ENCODE measurements at regions not wholly inside any gene's neighbourhood (a gene's known extent, or its start where the extent isn't known, plus 50 kb on each side); places are given as distances from the start of the nearest gene placed in this dataset.

GRCh38 chr9:26335116-26335515, 557.5 kb downstream of the CAAP1 start:
- ATAC-seq (ENCODE audit: insufficient read depth, low FRiP score): no peak
- Histone ChIP-seq H3K4me3 (no peak overlapping the region), H3K9me3 (ENCODE audit: control insufficient read depth in 4 of 4, insufficient read depth in 3 of 4, low read length in 3 of 4) (no peaks in the 10 kb centered on the region), H3K9ac (ENCODE audit: insufficient read depth in 1 of 2, low read length in 2 of 2) (no peak overlapping the region), H3K27ac (ENCODE audit: low read depth in 1 of 2, low read length in 1 of 2) (no peak overlapping the region), H3K4me1 (ENCODE audit: control insufficient read depth in 5 of 5, insufficient read depth in 5 of 5, low read length in 5 of 5) (peaks cover 0 to 5% (median 0%) of the 10 kb centered on the region in 5 donors), H3K36me3 (ENCODE audit: control insufficient read depth in 4 of 4, insufficient read depth in 4 of 4, low read length in 4 of 4) (no peaks in the 10 kb centered on the region), H3K27me3 (ENCODE audit: control insufficient read depth in 3 of 3, insufficient read depth in 3 of 3, low read length in 2 of 3) (no peaks in the 10 kb centered on the region)
- WGBS, 2 donors: 81 to 91% methylated on average over 2 of the region's 2 CpGs
- TF ChIP-seq, protein P1, sequence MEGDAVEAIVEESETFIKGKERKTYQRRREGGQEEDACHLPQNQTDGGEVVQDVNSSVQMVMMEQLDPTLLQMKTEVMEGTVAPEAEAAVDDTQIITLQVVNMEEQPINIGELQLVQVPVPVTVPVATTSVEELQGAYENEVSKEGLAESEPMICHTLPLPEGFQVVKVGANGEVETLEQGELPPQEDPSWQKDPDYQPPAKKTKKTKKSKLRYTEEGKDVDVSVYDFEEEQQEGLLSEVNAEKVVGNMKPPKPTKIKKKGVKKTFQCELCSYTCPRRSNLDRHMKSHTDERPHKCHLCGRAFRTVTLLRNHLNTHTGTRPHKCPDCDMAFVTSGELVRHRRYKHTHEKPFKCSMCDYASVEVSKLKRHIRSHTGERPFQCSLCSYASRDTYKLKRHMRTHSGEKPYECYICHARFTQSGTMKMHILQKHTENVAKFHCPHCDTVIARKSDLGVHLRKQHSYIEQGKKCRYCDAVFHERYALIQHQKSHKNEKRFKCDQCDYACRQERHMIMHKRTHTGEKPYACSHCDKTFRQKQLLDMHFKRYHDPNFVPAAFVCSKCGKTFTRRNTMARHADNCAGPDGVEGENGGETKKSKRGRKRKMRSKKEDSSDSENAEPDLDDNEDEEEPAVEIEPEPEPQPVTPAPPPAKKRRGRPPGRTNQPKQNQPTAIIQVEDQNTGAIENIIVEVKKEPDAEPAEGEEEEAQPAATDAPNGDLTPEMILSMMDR (IDR thresholded peaks at IDR 0.05; ENCODE audit: control extremely low read depth, extremely low read depth): no peak
- no peak for DNase-seq

GRCh38 chr9:26334706-26335105, 557.9 kb downstream of the CAAP1 start:
- H3K27ac ChIP-seq (ENCODE audit: low read depth in 1 of 2, low read length in 1 of 2): no peak overlapping the region
- H3K4me3 ChIP-seq: no peak overlapping the region
- H3K4me1 ChIP-seq (ENCODE audit: control insufficient read depth in 5 of 5, insufficient read depth in 5 of 5, low read length in 5 of 5): peaks cover 0 to 5% (median 0%) of the 10 kb centered on the region in 5 donors
- no peak overlapping the region for H3K9ac ChIP-seq (ENCODE audit: insufficient read depth in 1 of 2, low read length in 2 of 2)
- no peaks in the 10 kb centered on the region for H3K36me3 ChIP-seq (ENCODE audit: control insufficient read depth in 4 of 4, insufficient read depth in 4 of 4, low read length in 4 of 4)
- no peaks in the 10 kb centered on the region for H3K9me3 ChIP-seq (ENCODE audit: control insufficient read depth in 4 of 4, insufficient read depth in 3 of 4, low read length in 3 of 4)
- no peaks in the 10 kb centered on the region for H3K27me3 ChIP-seq (ENCODE audit: control insufficient read depth in 3 of 3, insufficient read depth in 3 of 3, low read length in 2 of 3)
- no peak for DNase-seq
- 89 to 93% methylated on average over 4 of the region's 4 CpGs for WGBS, 2 donors
- TF ChIP-seq, protein P1 (IDR thresholded peaks at IDR 0.05; ENCODE audit: control extremely low read depth, extremely low read depth): no peak
- ATAC-seq (ENCODE audit: insufficient read depth, low FRiP score): no peak

DNA sequence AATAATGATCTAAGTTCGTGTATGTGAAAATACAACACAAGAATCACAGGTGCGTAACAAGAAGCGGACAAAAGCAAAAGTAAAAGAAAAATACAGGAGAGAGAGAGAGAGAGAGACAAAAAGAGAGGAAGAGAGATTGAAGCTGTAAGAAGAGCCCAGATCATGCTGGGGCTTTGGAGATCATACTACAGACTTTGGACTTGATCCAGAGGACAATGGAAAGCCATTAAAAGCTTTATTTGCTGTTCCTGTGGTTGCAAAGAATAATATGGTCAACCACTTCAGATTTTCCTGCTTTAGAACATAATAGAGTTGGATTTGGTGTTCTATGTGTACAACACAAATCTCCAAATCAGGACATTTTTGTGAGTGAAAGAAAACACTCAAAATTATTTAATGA, 561.4 kb downstream of the CAAP1 start:
- DNase-seq (no peak), ATAC-seq (ENCODE audit: insufficient read depth, low FRiP score) (no peak)
- Histone ChIP-seq H3K27me3 (ENCODE audit: control insufficient read depth in 3 of 3, insufficient read depth in 3 of 3, low read length in 2 of 3) (no peaks in the 10 kb centered on the region), H3K27ac (ENCODE audit: low read depth in 1 of 2, low read length in 1 of 2) (no peak overlapping the region), H3K36me3 (ENCODE audit: control insufficient read depth in 4 of 4, insufficient read depth in 4 of 4, low read length in 4 of 4) (no peaks in the 10 kb centered on the region), H3K9me3 (ENCODE audit: control insufficient read depth in 4 of 4, insufficient read depth in 3 of 4, low read length in 3 of 4) (no peaks in the 10 kb centered on the region), H3K4me1 (ENCODE audit: control insufficient read depth in 5 of 5, insufficient read depth in 5 of 5, low read length in 5 of 5) (peaks cover 0 to 5% (median 1%) of the 10 kb centered on the region in 5 donors), H3K4me3 (no peak overlapping the region), H3K9ac (ENCODE audit: insufficient read depth in 1 of 2, low read length in 2 of 2) (no peak overlapping the region)
- WGBS, 2 donors: 96% methylated on average over 3 of the region's 3 CpGs
- TF ChIP-seq, protein P1 (IDR thresholded peaks at IDR 0.05; ENCODE audit: control extremely low read depth, extremely low read depth): no peak

DNA sequence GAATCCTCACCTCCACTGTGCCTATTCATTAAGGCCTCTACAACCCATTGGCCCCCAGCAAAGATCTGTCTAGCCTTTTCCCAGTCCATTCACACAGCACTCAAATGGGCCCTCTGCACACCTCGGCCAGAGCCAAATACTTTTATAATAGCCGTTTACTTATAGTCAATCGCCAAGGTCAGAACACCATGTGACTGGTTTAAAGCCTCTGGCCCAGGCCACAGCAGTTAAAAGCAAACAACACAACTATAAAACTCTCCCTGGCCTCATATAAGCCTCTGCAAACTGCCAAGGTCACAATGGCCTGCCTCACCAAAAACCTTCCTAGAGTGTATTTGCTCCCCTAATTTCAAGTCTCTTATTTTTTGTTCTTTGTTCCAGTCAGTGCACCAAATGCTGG, 562.6 kb downstream of the CAAP1 start:
- TF ChIP-seq, protein P1 (IDR thresholded peaks at IDR 0.05; ENCODE audit: control extremely low read depth, extremely low read depth): no peak
- 62 to 78% methylated on average over 3 of the region's 3 CpGs for WGBS, 2 donors
- no peaks in the 10 kb centered on the region for H3K27me3 ChIP-seq (ENCODE audit: control insufficient read depth in 3 of 3, insufficient read depth in 3 of 3, low read length in 2 of 3)
- peaks cover 0 to 14% (median 5%) of the 10 kb centered on the region in 5 donors for H3K4me1 ChIP-seq (ENCODE audit: control insufficient read depth in 5 of 5, insufficient read depth in 5 of 5, low read length in 5 of 5)
- no peak for DNase-seq
- no peak overlapping the region for H3K27ac ChIP-seq (ENCODE audit: low read depth in 1 of 2, low read length in 1 of 2)
- no peak overlapping the region for H3K4me3 ChIP-seq
- no peak overlapping the region for H3K9ac ChIP-seq (ENCODE audit: insufficient read depth in 1 of 2, low read length in 2 of 2)
- no peaks in the 10 kb centered on the region for H3K9me3 ChIP-seq (ENCODE audit: control insufficient read depth in 4 of 4, insufficient read depth in 3 of 4, low read length in 3 of 4)
- no peaks in the 10 kb centered on the region for H3K36me3 ChIP-seq (ENCODE audit: control insufficient read depth in 4 of 4, insufficient read depth in 4 of 4, low read length in 4 of 4)
- ATAC-seq (ENCODE audit: insufficient read depth, low FRiP score): no peak

Data from lung (tissue), 11 donors.